Stimulated activated CD4-positive, alpha-beta T cell treated with anti-CD3 and anti-CD28 coated beads, Interleukin-12 subunit alpha, Interleukin-12 subunit beta, amount 100 ng/mL, for 24 hours (primary cell): ENCODE measurements at regions not wholly inside any gene's neighbourhood (a gene's known extent, or its start where the extent isn't known, plus 50 kb on each side); places are given as distances from the start of the nearest gene placed in this dataset.

Experiments
- DNase-seq, 2 experiments: peaks; one replicate each; pipeline ENCODE4 v3.0.0-alpha.2; 2020; ENCODE audit warnings: low read depth in 2 of 2

DNA sequence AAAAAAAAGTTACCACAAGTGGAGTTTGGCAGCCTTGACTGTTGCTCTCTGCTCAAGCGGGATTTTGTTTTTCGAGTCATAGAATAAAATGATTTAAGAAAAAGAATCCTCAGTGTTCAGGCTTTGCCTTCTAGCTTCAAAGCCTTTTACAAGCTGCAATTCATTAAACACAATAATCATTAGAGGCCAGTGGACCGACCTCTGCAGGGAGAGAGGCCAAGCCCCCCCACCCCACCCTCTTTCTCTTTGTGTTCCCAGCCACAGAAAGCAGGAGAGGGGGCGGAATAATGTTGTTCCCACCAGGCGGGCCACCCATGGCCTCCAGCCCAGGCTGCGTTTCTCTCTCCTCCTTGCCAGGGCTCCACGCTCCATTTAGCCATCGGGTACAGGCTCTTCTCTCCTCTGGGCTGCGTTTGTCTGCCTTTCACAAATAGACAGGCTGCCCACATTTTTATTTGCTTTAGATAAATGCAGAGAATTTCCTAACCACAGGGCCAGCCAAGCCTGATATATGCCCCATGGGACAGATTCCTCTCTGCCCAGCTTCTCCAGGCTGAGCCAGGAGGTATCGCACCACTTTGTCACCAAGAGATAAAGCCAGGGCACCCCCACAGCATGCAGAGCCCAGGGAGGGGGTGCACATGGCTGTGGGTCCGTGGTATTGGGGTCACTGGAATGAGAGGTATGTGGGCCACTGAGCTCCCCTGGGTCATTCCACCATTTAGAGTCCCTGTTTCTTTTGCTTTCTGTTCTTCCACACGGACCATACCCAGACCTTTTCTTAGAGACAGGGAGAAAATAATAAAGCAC, 318.8 kb downstream of the PIK3R1 start:
- no peak for DNase-seq

DNA sequence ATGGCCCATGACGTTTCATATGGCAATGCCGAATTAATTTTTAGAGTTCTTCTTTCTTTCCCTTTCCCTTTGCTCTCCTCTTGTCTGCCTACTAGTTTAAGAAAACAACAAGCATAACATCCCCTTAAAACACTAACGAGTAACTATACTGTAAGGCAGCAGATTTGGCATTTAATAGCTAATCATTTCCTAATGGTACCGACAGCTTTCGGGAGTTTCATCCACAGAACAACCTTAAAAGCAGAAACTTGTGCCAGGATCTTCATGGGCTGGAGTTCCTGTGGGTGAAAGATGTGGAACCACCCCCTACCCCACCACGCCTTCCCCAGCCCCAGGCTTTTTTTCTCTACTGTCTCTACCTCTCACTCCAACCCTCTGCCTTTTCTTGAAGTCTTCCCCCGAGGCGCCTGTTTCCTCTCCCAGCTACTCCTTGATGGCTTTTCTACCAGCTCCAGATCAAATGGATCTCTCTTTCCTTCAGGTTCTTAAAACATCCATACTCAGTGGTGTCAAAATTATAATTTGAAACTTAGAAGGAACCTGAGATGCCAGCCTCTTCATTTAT, 319.5 kb downstream of the PIK3R1 start:
- DNase-seq: no peak

DNA sequence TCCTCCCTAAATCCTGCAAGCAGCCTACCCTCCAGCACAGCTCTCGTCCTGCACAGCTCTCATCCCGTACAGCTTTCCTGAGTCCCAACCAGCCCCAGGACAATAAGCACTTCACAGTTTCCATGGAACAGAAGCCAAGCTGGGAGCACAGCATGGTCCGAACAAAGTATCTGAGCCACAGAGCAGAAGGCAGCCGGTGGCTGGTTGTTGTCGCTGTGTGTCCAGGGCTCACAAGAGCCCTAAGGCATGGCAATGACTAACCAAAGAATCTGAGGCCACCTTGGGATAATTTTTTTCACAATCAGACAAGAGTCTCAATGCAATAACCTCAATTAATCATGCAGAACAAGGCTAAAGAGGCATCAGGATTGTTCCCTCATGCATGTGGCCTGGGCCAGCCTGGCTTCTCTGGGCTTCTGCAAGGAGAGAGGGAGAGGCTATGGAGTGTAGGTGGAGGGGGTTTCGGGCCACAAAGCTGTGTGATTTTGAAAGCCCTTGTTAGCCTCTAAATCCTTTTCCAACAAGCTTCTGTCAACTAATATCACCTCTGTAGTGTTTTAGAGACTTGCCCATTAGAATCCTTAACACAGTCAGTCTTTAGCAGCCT, 323.4 kb downstream of the PIK3R1 start:
- DNase-seq: no peak

DNA sequence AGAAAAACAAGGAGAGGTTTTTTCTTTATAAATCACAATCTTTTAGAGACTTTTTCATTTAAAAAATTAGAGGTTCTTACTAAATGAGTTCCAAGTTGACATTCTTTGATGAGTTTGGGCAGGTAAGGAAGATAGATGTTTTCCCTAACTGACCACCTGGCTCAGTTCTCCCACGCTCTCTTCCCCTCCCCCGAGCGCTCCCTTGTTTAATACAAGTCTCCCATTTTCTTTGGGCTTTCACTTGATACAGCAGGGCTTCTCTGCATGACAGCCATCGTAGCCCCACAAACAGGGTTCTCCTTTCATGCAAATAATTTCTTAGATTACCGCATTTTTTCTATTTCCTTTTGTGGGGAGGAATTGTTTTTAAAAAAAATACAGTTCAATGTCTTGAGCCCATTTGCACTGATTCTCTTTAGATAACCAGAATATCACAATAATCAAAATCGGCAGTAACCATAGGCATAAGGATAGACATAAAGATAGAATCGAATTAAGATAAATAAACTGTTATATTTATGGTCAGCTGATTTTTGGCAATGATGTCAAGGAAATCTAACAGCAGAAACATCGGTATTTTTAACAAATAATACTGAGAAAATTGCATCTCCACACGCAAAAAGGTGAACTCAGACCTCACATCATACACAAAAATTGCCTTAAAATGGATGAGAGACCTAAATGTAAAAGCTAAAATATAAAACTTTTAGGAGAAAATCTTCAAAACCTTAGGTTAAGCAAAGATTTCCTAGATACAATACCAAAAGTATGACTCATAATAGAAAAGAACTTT, 325.4 kb downstream of the PIK3R1 start:
- DNase-seq: no peak

DNA sequence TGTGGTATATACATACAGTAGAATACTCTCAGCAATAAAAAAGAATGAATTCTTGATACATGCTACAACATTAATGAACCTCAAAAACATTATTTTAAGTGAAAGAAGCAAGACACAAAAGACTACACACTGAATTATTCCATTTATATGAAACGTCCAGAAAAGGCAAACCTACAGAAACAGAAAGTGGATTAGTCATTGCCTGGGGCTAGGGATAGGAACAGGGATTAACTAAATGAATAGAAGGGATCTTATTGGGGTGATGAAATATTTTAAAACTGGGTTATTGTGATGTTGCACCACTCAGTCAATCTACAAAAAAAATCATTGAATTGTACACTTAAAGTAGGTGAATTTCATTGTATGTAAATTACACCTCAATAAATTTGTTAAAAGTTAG, 326.7 kb downstream of the PIK3R1 start:
- DNase-seq: no peak

DNA sequence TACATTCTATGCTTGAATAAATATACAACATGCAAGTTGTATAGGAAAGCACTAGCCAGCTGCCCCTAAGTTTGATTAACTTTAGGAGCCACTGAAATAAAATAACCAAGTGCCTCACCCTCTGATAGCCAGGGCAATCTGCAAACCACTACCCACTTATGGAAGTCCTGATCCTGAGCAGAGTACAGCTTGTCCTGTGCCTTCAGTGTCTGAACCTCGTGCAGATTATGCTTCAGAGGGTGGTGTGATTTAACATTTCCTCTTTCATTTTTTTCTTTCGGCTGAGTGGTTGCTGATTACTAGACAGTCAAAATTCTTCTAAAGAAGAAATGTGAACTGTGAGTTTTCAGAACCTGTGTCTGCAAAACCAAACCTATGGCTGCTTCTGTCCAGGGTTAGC, 327.7 kb downstream of the PIK3R1 start:
- DNase-seq: no peak

DNA sequence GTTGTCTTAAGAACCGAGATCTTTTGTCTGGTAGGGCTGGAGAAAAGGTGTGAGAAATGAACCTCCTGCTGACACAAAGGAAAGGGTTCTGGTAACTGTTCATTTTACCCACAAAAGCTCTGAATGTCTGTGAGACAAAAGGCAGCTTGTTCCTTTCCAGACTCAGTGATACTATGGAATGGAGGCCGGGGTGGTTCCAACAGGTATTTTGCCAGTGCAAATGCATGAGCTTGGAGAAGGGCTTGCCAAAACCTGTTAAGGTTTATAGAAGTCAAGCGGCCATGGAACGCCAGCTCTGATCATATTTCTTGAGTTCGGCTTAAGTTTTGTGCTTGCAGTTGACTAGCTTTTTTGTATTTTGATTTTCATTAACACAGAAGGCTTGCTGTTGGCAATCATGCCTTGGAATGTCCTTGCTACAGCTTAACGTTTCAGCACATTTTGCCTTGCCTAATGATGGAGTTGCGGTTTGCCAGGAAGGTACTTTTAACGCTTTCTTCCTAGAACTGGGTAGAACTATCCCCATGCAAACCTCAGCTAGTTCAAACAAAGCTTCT, 328.6 kb downstream of the PIK3R1 start:
- DNase-seq: no peak

DNA sequence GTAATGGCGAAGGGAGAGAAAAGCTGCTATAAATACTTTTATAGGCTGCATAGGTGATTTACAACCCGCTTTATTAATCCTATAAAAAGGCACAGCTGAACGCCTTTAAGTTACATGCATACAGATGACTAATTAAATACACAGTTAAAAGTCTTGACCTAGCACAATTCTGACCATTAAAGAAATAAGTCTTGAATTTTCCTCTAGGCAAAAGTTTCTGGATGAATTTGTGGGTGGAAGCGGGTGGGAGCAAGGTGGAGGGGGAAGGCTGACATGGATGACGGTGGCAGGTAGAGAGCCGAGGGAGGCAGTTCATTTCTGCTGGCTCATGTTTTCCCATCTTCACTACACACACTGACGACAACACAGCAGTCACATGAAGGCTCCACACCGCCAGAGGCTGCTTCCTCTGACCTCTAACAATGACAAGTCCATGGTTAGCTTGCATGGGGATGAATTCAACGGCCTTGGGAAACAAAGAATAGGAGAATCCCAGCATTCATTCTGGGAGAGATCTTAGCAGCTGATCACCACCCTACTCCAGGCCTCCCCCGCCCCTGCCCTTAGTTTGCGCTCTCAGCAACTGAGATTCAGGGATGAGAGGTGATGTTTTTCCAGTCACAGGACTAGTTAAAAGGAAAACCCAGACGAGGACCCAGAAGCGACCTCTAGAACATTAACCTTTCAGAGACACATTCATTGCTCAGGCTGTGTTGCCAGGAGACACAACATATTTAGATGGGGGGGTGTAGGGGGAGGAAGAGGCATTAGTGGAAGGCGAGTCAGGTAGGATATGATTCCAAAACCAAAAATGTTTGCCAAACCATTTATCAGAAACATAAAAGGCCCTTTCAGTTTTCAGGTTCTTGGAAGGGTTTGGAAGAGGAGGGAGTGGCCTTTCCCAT, 329.3 kb downstream of the PIK3R1 start:
- DNase-seq: no peak

DNA sequence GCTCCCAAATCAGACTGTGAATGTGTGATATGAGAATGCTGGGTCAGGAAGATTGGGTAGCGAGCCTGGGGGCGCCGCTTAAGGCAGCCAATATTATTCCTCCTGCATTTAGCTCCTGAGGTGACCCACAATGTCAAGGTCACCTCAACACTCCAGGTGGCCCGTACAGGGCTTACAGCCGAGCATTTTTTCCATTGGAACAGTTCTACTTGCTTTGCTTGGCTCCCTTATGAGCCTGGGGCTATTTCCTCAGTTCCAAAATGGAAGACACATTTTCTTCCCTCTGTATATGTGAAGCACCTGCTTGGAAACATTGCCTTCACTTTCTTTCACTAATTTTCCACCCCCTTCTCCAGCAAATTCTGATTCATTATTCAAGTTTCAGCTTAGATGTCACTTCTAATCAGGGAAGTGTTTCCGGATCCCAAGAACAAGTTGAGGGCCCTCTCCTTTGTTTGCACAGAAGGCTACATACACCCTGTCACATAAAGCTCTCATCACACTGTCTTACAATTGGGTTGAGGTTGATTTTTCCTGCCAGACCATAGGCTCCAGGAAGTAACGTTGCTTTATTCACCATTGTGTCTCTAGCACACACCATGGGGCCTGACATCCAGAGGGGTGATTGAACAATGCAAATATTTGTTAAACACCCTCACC, 330.2 kb downstream of the PIK3R1 start:
- no peak for DNase-seq

DNA sequence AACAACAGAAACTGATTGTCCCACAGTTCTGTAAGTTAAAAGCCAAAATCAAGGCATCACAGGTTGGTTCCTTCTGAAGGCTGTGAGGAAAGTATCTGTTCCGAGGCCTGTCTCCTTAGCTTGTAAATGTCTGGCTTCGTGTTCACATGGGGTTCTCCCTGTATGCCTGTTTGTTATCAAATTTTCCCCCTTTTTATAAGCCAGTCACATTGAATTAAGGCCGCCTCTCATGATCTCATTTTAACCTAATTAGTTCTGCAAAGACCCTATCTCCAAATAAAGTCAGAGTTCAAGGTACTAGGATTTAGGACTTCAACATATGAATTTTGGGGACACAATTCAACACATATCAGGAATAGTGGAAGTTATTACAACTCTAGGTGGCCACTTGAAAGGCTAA, 331.5 kb downstream of the PIK3R1 start:
- no peak for DNase-seq

DNA sequence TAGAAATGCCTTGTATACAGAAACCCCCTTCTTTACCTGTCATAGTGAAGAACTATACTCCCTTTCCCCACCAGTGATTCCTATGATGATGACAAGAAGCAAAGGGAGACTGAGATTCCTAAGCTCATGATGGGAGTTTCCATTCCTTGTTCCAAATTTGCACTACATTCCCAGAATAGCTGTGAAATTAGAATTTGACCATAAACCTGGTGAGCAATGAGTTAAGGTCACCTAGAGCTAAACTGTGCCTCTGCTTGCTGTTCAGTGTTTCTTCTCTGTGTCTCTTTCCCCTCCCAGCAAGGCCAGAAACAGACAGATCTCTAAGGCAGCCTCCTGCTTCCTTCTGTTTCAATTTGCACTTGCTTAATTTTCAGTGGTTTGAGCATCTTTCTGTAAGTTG, 332.1 kb downstream of the PIK3R1 start:
- no peak for DNase-seq

DNA sequence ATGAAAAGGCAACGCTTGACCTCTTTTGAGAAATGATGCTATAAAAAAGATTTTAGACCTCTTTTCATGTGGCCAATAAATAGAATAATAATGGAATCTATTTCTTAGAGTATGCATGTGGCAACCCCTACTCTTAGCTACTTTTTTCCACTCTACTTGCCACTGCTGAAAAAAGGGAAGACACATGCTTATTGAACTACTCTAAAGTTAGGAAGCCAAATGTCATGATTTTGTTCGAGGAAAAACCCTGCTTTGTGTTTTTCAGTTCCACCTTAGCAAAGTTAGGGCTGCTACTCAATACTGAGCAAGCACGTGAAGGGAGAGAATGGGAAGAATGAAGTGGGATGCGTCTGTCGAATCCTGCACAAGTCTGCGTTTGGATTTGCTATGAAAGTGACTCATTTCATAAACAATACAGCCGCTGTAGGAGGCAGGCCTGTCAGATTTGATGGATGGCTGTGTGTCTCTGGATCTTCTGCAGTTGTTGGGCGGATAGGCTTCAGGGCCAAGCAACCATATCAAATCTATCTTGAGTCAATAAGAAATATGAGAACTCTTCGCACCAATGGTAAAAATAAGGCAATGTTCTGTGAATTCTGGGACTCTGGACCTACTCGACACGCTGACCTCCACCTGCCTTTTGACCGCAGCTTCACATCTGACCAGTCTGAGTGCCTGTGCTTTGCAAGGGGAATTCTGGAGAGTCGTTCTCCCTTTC, 333.6 kb downstream of the PIK3R1 start:
- no peak for DNase-seq

DNA sequence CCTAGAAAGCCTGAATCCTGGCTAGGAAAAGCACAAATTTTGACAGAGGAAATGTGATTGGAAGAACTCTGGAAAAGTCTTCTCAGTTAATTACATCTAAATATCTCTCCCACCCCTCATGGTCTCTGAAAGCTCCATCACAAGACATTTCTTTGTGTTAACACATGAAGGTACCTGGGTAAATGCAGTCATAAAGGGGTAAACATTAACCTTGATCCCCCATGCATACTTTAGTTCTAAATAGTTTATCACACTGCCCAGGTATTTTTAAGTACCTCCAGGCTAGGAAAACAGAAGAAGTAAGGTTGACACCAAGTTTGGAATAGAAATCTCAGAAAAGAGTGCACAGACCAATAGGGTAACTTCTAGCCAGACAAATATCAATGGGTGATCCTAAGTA, 334.5 kb downstream of the PIK3R1 start:
- no peak for DNase-seq

DNA sequence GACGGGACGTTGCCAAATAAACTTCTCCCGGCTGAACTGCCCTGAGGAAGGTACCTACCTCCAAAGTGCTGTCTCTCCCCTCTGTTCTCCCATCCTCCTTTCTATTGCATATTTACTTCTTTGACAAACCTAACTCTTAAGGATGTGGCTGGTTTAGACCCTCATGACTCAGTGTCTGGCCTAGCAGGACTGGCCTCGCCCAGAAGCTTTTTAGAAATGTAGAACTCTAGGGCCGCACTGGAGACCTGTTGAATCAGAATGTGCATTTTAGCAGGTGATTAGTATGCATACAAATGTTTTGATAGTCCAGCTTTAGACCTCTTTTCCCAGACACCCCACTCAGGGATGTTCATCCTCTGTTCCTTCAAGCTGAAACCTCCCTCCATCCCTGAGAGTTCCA, 335.9 kb downstream of the PIK3R1 start:
- no peak for DNase-seq

DNA sequence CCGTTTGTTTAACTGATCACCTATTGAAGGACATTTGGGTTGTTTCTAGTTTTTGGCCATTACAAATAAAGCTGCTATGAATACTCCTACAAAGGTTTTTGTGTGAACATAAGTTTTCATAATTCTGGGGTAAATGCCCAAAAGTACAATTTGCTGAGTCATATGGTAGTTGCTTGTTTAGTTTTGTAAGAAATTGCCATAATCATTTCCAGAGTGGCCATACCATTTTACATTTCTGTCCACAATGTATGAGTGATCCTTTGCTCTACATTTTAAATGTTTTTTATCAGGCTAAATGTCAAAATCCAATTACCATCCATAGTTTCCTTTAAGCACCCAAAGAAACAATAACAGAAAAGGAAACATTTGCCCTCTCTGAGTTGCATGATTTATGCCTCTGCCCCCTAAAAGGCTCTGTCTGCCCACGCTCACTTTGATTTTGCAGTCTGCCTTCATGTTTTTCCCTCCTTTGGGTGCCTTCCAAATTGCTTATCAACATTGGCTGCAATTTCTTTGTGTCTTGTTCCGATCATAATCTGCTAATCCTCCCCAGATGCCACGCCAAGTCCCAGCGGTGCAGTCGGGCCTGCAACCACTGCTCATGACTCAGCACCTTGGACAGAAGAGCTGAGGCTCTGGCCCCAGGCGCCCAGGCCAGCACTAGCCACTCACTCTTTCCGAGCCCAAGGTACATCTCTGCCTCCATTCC, 339.2 kb downstream of the PIK3R1 start:
- no peak for DNase-seq

DNA sequence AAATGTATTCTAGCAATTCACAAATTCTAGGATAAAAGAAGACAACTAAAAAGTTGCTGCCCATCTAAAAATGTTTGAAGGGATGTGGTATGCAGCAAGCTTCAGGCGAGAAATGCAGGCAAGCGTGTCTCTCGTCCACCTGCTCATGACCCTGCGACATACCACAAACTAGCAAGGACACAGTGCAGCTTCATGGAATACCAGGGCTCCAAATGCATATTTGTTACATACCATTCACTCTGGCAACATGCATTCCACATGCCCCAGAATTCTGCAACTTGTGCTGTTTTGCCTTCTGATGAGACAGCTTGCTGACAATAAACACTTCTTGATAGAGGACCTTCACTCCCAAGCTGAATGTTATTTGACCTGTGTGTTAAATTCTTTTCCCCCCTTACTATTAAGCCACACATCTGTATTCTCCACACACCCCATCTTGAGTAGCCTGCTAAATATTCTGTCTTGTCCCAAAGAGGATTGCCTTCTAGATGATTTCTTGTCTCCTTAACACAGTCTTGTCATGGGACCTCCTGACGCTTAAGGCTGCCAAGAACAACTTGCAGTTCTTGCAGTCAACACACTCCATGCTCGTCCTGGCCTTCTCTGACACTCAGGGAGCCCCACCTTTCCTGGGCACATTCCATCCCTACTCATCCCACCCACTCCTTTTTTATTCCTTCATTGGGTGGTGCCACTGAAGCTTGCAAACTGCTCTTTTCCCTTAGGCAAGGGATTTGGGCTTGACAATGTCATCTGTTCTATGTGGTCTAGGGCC, 340.5 kb downstream of the PIK3R1 start:
- DNase-seq: no peak

DNA sequence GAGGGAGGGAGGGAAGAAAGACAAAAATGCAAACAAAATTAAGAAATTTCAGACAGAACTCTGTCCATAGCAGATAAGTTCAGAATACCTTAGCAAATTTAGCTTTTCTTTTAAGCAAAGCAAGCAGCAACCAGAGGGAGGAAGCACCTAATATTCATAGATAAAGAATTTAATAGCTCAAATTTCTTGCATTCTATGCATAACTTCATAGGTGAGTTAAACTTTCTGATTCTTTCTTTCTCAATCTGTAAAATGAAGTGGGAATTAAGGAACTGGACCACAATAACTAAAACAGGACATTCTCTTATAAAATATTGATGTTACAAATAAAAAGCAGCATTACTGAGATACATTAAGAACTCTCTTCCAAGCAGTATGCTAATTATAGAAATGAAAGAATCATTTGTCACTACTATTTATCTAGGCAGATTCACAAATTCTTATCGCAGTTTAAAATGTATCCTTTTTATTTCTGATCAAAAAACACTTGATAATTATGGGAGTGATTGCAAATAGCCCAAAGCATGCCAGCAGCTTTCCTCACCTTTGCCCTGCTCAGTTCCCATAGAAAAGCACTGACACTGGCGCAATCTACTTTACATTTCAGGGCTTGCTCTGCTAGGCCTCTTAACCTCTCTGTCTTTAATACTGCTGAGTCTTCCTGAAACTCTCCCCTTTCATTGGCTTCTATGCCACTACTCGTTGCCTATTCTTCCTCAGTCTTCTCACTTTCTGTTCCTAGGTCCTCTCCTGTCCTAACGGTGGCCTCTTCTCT, 341.8 kb downstream of the PIK3R1 start:
- no peak for DNase-seq

DNA sequence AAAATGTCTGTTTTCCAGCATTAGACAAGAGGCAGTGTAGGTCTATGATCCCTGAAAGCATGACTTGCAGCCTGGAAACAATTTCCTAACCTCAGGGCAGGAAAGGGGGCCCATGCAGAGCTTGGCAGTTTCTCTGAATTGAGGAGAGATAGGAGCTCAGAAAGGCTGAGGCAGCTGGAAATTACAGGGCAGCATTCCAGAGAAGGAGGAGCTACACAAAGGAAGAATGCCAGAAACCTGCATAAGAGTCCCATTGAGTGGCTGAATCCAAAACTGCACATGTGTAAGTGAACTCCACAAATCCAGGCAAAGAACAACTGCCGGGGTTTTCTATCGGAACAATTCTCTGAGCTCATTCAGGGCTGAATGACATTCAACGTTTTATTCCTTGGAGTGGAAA, 346.8 kb downstream of the PIK3R1 start:
- DNase-seq: no peak
